ENCODE measurements at regions not wholly inside any gene's neighbourhood (a gene's known extent, or its start where the extent isn't known, plus 50 kb on each side); places are given as distances from the start of the nearest gene placed in this dataset.

GRCh38 chr15:99476413-99477222, 89.2 kb upstream of the MEF2A start:
- no peaks in the 10 kb centered on the region for H3K36me3 Mint-ChIP-seq
- H3K4me1 Mint-ChIP-seq, result peaks cover 0 to 9% (median 1%) of the 10 kb centered on the region in 4 donors
- H3K27ac Mint-ChIP-seq, result no peak overlapping the region
- H3K4me3 Mint-ChIP-seq, result no peak overlapping the region
- Histone ChIP-seq H3K27me3 (ENCODE audit: control insufficient read depth, insufficient read depth, low read length) (no peaks in the 10 kb centered on the region), H3K36me3 (ENCODE audit: control insufficient read depth, insufficient read depth, low read length) (no peaks in the 10 kb centered on the region), H3K4me3 (ENCODE audit: low read depth, low read length) (no peak overlapping the region), H3K9me3 (ENCODE audit: control insufficient read depth in 2 of 2, low read length in 2 of 2) (no peaks in the 10 kb centered on the region), H3K27ac (ENCODE audit: insufficient read depth, low read length, poor library complexity, severe bottlenecking) (no peak overlapping the region), H3K4me1 (ENCODE audit: control insufficient read depth, insufficient read depth, low read length, poor library complexity, severe bottlenecking) (no peaks in the 10 kb centered on the region)
- DNase-seq (peak in 1 of 3 donors; percentile 24), ATAC-seq (ENCODE audit: low read depth in 2 of 2) (no peak)
- no peaks in the 10 kb centered on the region for H3K27me3 Mint-ChIP-seq
- H3K9me3 Mint-ChIP-seq, result no peaks in the 10 kb centered on the region

DNA sequence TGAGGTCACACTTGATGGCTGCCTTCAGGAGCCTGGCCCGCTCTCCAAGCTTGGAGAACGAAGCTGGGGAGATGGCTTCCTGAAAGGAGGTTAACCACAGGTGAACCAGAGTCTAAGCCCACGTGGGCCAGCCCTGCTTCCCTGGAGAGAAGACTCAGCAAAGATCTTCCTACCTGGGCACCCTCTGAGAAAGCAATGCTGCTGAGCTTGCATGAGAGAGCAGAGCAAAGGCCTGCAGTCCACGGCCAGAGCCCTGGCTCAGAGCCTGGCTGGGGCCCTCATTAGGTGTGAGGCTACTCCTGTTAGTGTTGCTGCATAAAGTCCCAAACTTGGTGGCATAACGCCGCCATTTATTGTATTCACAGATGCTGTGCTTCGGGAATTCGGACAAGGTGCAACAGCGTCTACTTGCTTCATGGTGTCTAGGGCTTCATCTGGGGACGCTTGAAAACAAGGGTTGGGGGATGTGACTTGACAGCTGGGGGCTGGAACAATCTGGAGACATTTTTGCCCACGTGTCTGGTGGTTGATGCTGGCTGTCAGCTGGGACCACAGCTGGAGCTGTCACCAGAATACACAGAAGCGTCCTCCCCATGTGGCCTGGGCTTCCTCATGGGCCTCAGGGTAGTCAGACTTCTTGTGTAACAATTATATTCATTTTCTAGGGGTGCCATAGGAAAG, 87.9 kb upstream of the MEF2A start:
- Histone ChIP-seq H3K27ac (ENCODE audit: insufficient read depth, low read length, poor library complexity, severe bottlenecking) (no peak overlapping the region), H3K27me3 (ENCODE audit: control insufficient read depth, insufficient read depth, low read length) (no peaks in the 10 kb centered on the region), H3K36me3 (ENCODE audit: control insufficient read depth, insufficient read depth, low read length) (no peaks in the 10 kb centered on the region), H3K9me3 (ENCODE audit: control insufficient read depth in 2 of 2, low read length in 2 of 2) (no peaks in the 10 kb centered on the region), H3K4me3 (ENCODE audit: low read depth, low read length) (no peak overlapping the region), H3K4me1 (ENCODE audit: control insufficient read depth, insufficient read depth, low read length, poor library complexity, severe bottlenecking) (no peaks in the 10 kb centered on the region)
- no peaks in the 10 kb centered on the region for H3K9me3 Mint-ChIP-seq
- H3K27me3 Mint-ChIP-seq, result no peaks in the 10 kb centered on the region
- no peak for DNase-seq
- no peak for ATAC-seq (ENCODE audit: low read depth in 2 of 2)
- no peak overlapping the region for H3K4me3 Mint-ChIP-seq
- no peak overlapping the region for H3K27ac Mint-ChIP-seq
- H3K4me1 Mint-ChIP-seq, result peaks cover 0 to 9% (median 1%) of the 10 kb centered on the region in 4 donors
- no peaks in the 10 kb centered on the region for H3K36me3 Mint-ChIP-seq

DNA sequence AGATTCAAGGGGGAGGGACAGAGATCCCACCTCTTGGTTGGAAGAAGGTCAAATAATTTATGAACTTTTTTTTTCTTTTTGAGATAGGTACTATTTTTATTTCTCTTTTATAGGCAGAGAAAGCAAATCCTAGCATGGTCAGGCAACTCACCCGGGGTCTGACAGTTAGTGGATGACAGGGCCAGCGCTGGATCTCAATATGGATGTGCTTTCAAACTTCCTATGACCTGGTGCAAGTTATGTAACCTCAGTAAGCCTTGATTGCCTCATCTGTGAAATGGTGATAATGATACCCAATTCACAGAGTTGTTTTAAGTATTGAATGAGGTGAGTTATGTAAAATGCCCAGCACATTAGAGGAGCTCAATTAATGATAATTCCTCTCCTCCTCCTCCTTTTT, 86.8 kb upstream of the MEF2A start:
- no peaks in the 10 kb centered on the region for H3K9me3 ChIP-seq (ENCODE audit: control insufficient read depth in 2 of 2, low read length in 2 of 2)
- ATAC-seq (ENCODE audit: low read depth in 2 of 2), result no peak
- no peaks in the 10 kb centered on the region for H3K4me1 ChIP-seq (ENCODE audit: control insufficient read depth, insufficient read depth, low read length, poor library complexity, severe bottlenecking)
- H3K36me3 ChIP-seq (ENCODE audit: control insufficient read depth, insufficient read depth, low read length), result no peaks in the 10 kb centered on the region
- no peak overlapping the region for H3K27ac ChIP-seq (ENCODE audit: insufficient read depth, low read length, poor library complexity, severe bottlenecking)
- no peak overlapping the region for H3K4me3 ChIP-seq (ENCODE audit: low read depth, low read length)
- no peaks in the 10 kb centered on the region for H3K9me3 Mint-ChIP-seq
- no peaks in the 10 kb centered on the region for H3K27me3 ChIP-seq (ENCODE audit: control insufficient read depth, insufficient read depth, low read length)
- no peak overlapping the region for H3K27ac Mint-ChIP-seq
- H3K27me3 Mint-ChIP-seq, result no peaks in the 10 kb centered on the region
- no peaks in the 10 kb centered on the region for H3K36me3 Mint-ChIP-seq
- no peak overlapping the region for H3K4me3 Mint-ChIP-seq
- DNase-seq, result no peak
- H3K4me1 Mint-ChIP-seq, result peaks cover 0 to 9% (median 1%) of the 10 kb centered on the region in 4 donors

- Mint-ChIP-seq H3K9me3 (no peaks in the 10 kb centered on the region), H3K36me3 (no peaks in the 10 kb centered on the region), H3K27ac (peak overlapping the region in 1 of 3 donors; percentile 48), H3K4me1 (peaks cover 0 to 10% (median 1%) of the 10 kb centered on the region in 4 donors), H3K27me3 (no peaks in the 10 kb centered on the region), H3K4me3 (no peak overlapping the region)
- H3K36me3 ChIP-seq (ENCODE audit: control insufficient read depth, insufficient read depth, low read length), result no peaks in the 10 kb centered on the region
- H3K4me3 ChIP-seq (ENCODE audit: low read depth, low read length), result no peak overlapping the region
- no peaks in the 10 kb centered on the region for H3K4me1 ChIP-seq (ENCODE audit: control insufficient read depth, insufficient read depth, low read length, poor library complexity, severe bottlenecking)
- H3K27ac ChIP-seq (ENCODE audit: insufficient read depth, low read length, poor library complexity, severe bottlenecking), result no peak overlapping the region
- no peaks in the 10 kb centered on the region for H3K9me3 ChIP-seq (ENCODE audit: control insufficient read depth in 2 of 2, low read length in 2 of 2)
- ATAC-seq (ENCODE audit: low read depth in 2 of 2), result no peak
- H3K27me3 ChIP-seq (ENCODE audit: control insufficient read depth, insufficient read depth, low read length), result no peaks in the 10 kb centered on the region
- DNase-seq, result no peak
Observed at GRCh38 chr15:99480016-99480810, 85.6 kb upstream of the MEF2A start.

GRCh38 chr15:99481113-99481950, 84.5 kb upstream of the MEF2A start:
- no peak for DNase-seq
- H3K36me3 Mint-ChIP-seq, result no peaks in the 10 kb centered on the region
- Histone ChIP-seq H3K27ac (ENCODE audit: insufficient read depth, low read length, poor library complexity, severe bottlenecking) (no peak overlapping the region), H3K9me3 (ENCODE audit: control insufficient read depth in 2 of 2, low read length in 2 of 2) (no peaks in the 10 kb centered on the region), H3K4me3 (ENCODE audit: low read depth, low read length) (no peak overlapping the region), H3K36me3 (ENCODE audit: control insufficient read depth, insufficient read depth, low read length) (no peaks in the 10 kb centered on the region), H3K27me3 (ENCODE audit: control insufficient read depth, insufficient read depth, low read length) (no peaks in the 10 kb centered on the region), H3K4me1 (ENCODE audit: control insufficient read depth, insufficient read depth, low read length, poor library complexity, severe bottlenecking) (no peaks in the 10 kb centered on the region)
- H3K27me3 Mint-ChIP-seq, result peaks cover 9% of the 10 kb centered on the region
- peaks cover 0 to 20% (median 7%) of the 10 kb centered on the region in 4 donors for H3K4me1 Mint-ChIP-seq
- ATAC-seq (ENCODE audit: low read depth in 2 of 2), result no peak
- peaks cover 0 to 4% (median 0%) of the 10 kb centered on the region in 7 donors for H3K9me3 Mint-ChIP-seq
- no peak overlapping the region for H3K4me3 Mint-ChIP-seq
- H3K27ac Mint-ChIP-seq, result peak overlapping the region in 1 of 3 donors; percentile 48

- H3K9me3 Mint-ChIP-seq, result peaks cover 0 to 4% (median 0%) of the 10 kb centered on the region in 7 donors
- no peaks in the 10 kb centered on the region for H3K36me3 Mint-ChIP-seq
- no peak for ATAC-seq (ENCODE audit: low read depth in 2 of 2)
Observed at GRCh38 chr15:99481951-99482230, 83.9 kb upstream of the MEF2A start.

DNA sequence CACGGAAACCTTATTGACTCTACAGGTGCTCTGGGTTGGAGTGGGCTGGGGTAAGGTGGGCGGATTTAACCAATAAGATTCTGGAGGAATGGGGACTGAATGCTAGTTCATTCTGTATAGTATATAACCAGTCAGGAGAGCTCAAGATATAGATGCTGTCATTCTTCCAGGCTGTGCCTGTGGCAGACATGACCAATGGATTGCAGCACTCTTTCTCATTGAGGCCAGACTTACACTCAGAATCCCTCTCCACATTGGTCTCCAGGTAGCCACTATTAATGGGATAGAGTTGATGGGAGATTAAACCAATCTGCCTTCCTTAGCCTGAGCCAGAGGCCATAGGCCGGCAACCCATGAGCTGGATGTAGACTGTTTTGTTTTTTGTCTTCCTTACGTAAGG, 82.8 kb upstream of the MEF2A start:
- Histone ChIP-seq H3K4me1 (ENCODE audit: control insufficient read depth, insufficient read depth, low read length, poor library complexity, severe bottlenecking) (no peaks in the 10 kb centered on the region), H3K27ac (ENCODE audit: insufficient read depth, low read length, poor library complexity, severe bottlenecking) (no peak overlapping the region), H3K27me3 (ENCODE audit: control insufficient read depth, insufficient read depth, low read length) (peaks cover 2% of the 10 kb centered on the region), H3K9me3 (ENCODE audit: control insufficient read depth in 2 of 2, low read length in 2 of 2) (no peaks in the 10 kb centered on the region), H3K36me3 (ENCODE audit: control insufficient read depth, insufficient read depth, low read length) (no peaks in the 10 kb centered on the region), H3K4me3 (ENCODE audit: low read depth, low read length) (no peak overlapping the region)
- H3K36me3 Mint-ChIP-seq, result no peaks in the 10 kb centered on the region
- H3K9me3 Mint-ChIP-seq, result peaks cover 0 to 4% (median 0%) of the 10 kb centered on the region in 7 donors
- DNase-seq (no peak), ATAC-seq (ENCODE audit: low read depth in 2 of 2) (no peak)
- peaks cover 9% of the 10 kb centered on the region for H3K27me3 Mint-ChIP-seq
- peaks cover 0 to 21% (median 5%) of the 10 kb centered on the region in 4 donors for H3K4me1 Mint-ChIP-seq
- no peak overlapping the region for H3K27ac Mint-ChIP-seq
- peak overlapping the region in 1 of 4 donors; percentile 11 for H3K4me3 Mint-ChIP-seq

More at GRCh38 chr15:99481951-99482230, 83.9 kb upstream of the MEF2A start:
- Histone ChIP-seq H3K4me3 (ENCODE audit: low read depth, low read length) (no peak overlapping the region), H3K27ac (ENCODE audit: insufficient read depth, low read length, poor library complexity, severe bottlenecking) (no peak overlapping the region), H3K36me3 (ENCODE audit: control insufficient read depth, insufficient read depth, low read length) (no peaks in the 10 kb centered on the region), H3K9me3 (ENCODE audit: control insufficient read depth in 2 of 2, low read length in 2 of 2) (no peaks in the 10 kb centered on the region), H3K4me1 (ENCODE audit: control insufficient read depth, insufficient read depth, low read length, poor library complexity, severe bottlenecking) (no peaks in the 10 kb centered on the region), H3K27me3 (ENCODE audit: control insufficient read depth, insufficient read depth, low read length) (no peaks in the 10 kb centered on the region)
- no peak overlapping the region for H3K27ac Mint-ChIP-seq
- H3K27me3 Mint-ChIP-seq, result peaks cover 9% of the 10 kb centered on the region
- H3K4me1 Mint-ChIP-seq, result peaks cover 0 to 17% (median 5%) of the 10 kb centered on the region in 4 donors
- no peak overlapping the region for H3K4me3 Mint-ChIP-seq
- no peak for DNase-seq

All from CD4-positive, CD25-positive, alpha-beta regulatory T cell (primary cell).